T-helper 1 cell (primary cell): ENCODE measurements at regions not wholly inside any gene's neighbourhood (a gene's known extent, or its start where the extent isn't known, plus 50 kb on each side); places are given as distances from the start of the nearest gene placed in this dataset.

Experiments used
- DNase-seq, 5 donors: peaks; one replicate each; pipeline ENCODE4 v3.0.0-alpha.2; 2012 to 2020

DNA sequence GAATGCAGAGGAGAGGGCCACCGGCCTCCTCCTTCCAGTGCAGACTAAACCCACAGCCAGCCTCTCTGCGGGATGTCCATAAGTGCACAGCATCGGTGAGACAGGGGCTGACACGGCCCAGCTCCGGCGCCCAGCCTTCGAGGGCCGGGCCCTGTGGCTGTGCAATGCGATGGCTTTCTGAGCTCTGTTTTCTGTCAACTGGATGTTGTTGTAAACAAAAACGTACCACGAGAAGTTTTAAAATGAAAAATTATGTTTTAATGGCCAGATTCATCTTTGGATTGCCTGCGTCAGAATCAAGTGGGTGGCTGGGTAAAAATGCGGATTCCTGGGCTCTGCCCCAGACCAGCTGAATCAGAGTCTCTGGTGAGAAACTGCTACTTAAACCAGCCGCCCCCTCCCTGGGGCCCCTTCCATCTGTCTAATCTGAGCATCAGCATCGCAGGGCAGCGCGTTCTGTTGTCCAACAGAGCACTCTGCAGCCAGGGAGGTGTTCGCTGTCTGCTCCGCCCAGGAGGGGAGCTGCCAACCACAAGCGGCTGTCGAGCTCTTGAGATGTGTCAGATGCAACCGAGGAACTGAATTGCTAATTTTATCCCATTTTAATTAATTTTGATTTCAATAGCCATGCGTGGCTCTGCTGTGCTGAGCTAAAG is 133.4 kb downstream of the RFLNA start:
- DNase-seq, result no peak

DNA sequence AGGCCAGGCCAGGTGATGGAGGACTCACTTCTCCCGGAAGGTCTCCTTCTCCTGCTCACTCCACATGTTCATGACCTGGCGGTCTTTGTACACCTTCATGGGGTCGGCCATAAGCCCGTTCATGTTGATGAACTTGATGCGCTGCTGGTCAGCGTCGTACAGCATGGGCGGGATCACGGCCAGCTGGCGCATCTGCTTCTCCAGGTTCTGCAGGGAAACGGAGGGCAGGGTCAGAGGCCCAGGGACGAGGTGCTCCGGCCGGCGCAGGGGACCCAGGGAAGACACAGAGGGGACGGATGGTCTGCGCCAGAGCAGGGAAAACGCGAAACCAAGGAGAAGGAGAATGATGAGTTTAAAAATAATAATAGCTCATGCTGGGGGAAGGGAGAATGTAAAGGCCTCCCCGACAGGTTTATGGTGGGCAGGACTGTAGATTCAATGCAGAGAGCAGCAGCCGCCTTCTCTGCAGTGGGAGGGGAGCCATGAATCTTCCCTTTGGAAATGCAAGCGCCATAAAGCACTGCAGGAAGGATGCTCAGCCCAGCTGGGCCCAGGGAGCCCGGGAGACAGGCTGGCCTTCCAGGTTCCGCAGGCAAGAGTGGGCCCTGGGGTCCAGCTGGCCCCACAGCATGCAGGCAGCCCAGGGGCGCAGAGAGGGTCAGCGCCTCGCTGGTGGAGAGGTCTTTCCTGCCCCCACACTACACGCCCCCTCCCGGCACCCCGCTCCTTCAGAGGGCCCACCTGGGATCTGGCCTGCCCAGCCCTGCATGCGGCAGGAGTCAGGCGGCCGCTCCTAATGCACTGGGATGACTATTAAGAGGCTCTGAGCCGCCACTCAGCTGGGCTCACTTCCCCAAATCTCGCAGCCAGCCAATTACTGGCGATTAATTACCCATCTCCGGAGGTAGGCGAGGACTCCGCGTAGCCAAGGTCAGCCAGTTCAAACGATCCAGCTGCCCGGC is 132.0 kb downstream of the RFLNA start:
- no peak for DNase-seq

DNA sequence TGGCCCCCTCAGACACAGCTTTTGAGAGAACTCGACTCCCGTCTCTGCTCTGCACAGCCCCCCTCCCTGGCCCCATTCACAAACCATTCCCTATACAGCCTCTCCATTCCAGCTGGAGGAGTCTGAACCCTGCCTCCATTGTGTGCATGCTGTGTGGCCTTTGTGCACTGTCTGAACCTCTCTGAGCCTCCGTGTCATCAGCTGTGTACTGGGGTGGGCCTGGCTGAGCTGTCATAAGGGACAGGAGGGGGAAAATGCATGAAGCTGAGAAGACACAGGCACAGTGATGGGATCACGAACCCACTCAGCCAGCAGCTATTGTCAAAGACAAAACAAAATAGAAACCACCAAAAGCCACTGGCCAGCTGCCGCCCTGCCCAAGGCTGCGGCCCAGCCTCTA is 130.8 kb downstream of the RFLNA start:
- no peak for DNase-seq

DNA sequence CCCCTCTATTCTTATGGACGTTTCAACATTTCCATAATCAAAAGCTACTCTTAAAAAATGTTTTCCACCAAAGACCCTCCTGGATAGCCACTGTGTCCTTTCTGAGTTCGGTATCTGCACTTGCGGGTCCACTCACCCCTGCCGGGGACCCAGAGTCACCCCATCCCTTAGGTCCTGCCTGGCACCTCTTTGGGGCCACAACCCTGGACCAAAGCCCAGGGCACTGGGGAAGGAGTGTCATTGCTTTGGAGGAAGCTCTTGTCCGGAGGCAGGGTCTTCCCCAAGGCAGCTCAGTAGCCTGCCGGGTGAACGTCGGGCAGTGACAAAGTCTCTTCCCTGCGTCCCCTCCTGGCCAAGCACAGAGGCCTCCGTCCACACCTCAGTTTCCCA is 129.6 kb downstream of the RFLNA start:
- DNase-seq, result no peak

DNA sequence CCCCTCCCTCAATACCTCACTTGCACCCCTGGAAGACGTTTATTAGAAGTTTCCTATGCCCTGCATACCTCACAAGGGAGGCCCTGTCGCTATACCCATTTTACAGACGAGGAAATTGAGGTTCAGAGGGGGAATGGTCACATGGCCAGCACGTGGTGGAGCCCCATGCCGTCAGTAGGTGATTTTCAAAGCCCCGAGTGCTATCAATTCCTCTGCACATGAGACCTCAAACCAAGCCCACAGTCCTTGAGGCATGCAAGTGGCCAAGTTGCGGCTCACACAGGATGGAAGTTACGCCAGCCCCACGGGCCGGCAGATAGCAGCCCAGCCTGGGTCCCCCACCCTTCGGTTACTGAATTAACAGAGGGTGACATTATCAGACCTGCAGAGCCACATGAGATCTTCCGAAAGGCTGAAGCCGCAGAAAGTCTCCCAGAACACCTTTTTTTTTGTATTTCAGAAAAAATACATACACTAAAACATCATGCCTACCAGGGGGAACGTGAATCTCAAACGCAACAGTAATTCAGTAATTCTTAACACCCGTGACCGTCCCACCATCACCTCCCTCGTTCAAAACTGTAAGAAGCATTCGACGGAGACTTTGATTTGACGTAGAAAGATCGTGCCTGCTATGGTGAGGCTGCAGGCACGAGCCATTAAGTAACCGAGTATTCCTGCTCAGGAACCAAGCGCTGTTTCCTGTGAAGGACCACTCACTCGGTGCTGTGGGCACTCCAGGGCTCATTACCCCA is 129.0 kb downstream of the RFLNA start:
- no peak for DNase-seq

DNA sequence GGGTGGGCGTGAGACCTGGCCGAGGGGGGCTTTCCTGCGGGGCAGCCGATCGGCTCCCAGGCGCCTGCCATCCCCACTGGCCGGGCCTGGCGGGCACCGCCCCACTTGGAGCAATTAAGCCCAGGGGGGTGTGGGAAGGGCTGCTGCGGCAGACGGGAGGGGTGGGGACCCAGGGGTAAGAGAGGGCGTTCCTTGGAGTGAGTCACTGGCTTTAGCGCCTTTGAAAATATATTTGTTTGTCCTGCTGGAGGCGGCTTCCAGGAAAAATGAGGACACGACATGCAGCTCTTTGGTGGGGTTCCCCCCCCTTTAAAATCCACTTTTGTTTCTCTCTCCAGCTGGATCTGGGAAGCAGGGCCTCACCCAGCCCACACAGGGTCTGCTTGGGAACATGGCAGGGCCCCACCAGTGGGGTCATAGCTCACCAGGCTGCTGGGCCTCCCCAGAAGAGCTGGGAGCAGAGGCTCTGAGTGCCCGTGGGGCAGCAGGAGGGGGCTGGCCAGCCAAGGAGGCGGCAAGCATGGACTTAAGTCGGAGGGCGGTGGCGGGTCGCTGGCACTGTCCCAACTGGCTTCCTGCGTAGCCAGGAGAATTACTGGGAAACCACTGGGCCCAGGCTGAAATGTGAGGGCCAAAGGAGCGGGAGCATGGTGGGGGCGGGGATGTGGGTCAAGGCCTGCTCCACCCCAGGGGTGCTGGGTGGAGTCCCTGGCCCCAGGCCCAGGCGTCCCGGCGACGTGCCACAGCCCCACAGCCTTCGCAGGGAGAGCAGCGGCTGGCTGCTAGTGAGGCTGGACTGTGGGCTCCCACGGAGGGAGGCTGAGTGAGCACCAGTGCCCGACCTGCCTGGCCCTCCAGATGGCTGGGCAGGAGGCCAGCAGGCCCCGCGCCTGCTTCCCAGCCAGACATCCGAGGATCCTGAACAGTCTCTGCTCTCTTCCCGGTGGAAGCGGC is 128.0 kb downstream of the RFLNA start:
- no peak for DNase-seq

DNA sequence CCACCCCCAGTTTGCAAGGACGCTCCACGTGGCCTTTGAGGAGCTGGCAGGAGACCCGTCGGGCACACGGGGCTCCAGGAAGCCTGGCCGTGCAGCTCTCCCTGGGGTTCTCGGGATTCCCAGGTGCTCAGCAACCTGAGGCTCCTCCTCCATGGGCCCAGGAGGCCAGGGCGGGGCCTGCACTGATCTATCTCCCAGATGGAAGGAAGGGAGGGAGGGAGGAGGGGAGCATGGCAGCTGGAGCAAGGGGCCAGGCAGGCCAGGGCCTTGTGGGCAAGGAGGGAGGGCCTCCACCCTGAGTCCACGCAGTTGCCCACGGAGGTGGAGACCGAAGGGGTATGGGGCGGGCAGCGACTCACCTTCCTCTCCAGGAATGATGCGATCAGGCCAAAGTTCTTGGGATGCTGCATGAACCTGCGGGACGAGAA is 127.3 kb downstream of the RFLNA start:
- DNase-seq, result no peak

DNA sequence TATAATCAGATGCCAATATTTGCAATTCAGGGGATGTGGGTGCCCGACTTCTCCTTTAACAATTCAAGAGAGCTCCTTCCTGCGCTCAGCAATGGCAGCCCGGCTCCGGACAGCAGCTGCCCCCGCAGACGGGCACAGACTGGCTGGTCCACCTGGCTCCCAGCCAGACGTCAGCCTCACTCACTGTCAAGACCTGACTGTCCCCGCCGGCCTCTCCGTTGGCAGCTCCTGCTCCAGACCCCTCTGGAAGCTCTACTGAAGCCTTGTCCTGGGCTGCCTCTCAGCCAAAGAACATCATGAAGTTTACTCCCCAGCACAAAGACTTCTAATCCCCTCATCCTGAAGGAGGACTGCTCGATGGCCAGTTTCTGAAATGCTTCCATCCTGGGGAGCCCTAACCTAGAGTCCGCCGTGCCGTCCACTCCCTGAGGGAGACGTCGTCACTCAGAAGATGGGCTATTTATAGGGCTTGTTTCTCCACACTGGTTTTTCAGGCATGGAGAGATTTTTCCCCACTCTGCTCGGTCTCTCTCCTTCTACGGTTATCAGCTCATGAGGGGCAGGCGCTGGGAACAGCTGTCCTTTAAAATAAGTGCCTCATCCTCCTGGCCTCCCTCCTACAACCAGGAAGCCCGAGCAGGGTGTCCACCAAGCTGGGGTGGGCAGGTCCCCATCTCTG is 126.2 kb downstream of the RFLNA start:
- no peak for DNase-seq

DNA sequence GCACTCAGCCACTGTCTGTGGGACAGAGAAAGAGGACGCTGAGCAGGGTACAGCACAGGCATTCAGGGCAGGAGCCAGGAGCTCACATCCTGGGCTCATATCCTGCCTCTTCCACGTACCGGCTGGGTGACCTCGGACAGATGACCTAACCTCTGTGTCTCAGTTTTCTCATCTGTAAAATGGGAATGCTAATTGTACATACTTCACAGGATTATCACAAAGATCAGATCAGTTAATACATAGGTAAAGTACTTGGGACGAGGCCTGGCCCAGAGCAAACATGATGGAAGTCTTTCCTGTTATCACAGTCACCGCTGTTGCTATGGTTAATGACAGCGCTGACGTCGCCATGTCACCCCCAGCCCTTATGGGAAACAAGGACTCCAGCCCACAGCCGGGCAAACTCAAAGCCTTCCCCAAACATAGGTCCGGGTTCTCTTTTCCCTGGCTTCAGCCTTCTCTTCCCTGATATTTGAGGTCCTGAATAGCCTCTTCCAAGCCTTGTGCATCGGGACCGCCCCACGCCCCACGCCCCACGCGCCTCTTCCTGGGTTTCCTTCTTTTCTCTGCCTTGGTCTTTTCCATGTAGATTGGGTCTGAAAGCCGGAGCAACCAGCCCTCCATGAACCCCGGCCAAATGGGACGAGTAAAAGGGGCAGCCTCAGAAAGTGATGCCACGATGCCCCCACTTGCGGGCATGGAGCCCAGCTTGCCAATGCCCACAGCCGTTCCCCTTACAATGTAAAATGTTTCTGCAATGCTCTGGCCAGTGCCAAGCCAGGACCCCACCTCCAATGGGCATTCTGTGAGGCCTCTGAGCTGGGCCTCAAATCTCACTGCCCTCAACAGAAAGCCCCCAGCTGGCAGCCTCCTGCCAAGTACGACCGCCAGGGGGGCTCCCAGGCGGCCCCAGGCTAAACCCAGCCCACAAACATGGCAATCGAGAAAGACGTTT is 125.4 kb downstream of the RFLNA start:
- no peak for DNase-seq

DNA sequence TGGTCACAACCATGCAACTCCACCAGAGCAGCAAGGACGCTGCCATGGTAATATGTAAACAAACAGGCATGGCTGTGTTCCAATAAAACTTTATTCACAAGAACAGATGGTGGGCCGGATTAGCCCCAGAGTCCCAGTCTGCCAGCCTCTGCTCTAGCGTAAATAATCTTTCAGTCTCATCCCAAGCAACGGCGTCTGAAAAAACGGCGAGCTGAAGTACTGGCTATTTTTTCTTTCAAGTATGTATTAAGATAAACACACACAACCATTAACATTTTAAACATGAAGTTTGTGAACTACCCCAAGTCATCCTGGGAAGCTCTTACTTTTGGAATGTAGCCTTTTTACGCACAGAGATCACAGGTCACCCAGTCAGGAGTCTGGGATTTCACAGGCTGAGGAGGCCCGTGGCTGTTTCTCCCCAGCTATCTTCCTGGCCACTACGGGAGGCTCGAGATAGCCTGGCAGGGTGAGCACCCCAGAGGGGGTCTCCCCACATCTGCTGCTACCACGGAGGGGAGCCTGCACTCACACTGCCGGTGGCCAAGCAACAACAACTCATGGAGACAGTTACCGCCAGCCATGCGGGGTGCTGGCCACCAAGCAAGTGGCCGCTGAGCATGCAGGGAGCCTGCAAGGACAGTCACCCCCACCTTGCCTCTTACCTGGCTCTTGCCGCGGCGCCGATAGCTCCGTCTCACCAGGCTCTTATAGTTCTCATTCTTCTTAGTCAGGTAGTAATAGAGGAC is 124.6 kb downstream of the RFLNA start:
- DNase-seq, result no peak

DNA sequence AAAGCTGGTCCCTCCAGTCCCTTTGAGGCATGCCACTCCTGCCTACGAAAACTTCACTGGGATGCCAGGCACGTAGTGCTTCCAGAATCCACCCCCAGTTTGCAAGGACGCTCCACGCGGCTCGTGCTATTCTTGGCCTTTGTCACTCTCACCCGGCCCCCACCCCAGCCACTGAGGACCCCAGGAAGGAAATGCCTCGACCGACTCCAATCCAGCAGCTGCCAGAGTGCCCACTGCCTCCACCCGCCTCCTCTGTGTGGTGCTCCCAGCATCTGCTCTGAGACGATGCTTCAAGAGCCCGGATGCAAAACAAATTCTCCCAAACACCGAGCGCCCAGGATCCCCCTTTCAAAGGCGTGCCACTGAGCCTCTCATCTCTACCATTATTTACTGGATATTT is 123.9 kb downstream of the RFLNA start:
- DNase-seq, result no peak

DNA sequence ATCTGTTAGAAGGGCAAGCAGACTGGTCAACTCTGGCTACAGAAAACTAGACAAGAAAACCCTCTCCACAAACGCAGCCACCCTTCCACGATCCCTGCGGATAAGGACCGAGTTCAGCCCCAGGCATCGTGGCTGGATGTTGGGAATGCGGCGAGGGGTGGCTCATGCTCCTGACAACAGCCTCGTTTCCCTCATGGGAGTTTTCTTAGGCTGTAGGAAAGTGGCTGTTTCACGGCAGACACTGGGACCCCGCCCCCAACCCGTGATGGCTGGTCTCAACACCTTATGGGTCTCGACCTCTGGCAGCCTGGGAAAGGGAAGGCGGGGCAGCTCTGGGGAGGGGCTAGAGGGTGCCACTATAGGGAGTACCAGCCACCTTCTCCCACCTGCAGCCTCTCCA is 123.3 kb downstream of the RFLNA start:
- DNase-seq, result no peak

DNA sequence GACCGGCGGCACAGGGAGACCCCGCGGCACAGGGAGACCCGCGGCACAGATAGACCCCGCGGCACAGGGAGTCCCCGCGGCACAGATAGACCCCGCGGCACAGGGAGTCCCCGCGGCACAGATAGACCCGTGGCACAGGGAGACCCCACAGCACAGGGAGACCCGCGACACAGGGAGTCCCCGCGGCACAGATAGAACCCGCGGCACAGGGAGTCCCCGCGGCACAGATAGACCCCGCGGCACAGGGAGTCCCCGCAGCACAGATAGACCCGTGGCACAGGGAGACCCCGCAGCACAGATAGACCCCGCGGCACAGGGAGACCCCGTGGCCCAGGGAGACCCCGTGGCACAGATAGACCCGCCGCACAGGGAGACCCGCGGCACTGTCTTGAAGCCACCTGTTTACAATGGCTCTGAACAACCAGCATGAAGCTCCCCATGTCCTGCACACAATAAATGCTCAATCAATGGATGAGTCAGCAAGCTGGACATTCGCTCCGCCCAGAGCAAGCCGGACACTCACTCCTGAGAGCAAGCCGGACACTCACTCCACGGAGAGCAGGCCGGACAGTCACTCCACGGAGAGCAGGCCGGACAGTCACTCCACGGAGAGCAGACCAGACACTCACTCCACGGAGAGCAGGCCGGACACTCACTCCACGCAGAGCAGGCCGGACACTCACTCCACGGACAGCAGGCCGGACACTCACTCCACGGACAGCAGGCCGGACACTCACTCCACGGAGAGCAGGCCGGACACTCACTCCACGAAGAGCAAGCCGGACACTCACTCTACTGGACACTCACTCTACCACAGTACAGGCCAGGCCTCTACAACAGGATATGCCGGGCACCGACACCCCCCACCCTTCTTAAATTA is 121.9 kb downstream of the RFLNA start:
- DNase-seq, result no peak

DNA sequence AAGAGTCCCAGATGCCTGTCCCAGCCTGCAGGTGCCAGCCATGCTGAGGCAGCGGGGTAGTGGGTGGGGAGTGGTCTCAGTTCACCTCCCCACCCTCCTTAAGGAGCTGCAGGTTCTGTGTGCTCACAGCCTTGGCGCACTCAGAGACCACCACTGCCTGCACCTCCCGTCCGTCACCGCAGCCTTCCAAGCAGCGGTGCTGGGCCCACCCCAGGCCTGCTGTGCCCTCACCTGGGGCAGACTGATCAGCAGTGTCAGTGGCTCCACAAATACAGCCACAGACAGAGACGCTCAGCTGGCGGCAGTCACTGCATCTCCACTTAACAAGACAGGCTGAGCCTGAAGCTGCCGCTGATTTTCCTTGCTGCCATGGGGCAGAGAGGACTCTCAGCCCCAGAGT is 120.2 kb downstream of the RFLNA start:
- no peak for DNase-seq

DNA sequence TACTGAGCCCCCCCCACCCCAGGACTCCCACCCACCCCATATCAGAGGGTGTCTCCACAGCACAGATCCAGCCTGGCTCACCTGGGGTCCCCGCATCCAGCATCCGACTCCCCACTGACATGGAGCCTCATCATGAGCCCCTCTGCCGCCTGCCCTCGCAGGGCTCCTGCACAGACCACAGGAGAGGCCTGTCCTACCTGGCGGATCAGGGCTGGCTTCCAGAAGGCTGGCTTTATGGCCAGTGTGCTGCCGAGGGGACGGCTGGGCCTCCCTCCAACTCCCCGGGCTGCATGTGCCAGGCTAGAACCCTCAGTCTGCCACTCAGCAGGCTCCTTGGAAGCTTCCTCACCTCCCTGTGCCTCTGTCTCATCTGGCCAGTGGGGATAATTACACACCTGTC is 119.0 kb downstream of the RFLNA start:
- no peak for DNase-seq

DNA sequence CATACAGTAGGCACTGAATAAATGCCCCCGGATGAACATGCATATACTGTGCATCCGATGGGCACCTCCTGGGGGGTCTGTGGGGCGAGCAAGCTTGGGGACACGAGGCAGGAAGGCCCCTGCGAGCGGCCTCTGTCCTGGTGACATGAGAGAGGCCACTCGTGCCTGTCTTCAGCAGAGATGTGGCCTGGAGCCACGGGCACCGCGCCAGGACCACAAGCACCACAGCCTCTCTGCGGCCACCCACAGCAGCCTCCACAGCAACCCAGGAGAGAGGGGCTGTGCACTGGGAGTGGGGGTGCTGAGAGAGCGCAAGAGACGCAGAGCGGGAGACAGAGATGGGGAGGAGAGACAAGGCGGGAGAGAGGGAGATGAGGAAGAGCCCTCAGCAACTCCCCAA is 118.5 kb downstream of the RFLNA start:
- DNase-seq, result no peak

DNA sequence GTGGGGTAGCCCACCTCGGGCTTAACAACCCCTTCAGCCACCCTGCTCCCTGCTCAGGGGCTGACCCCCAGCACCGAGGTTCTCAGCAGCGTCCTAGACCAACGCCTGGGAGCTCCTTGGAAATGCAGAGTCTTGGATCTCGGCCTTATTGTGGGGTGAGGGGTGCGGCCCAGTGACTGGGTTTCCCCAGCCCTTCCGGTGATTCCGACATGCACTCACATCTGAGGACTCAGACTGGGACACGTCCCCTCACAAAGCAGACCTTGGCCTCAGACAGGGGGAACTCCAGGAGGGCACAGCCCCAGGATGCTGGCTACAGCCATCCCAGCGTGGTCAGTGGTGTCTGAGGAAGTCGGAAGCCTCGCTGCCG is 117.7 kb downstream of the RFLNA start:
- no peak for DNase-seq

DNA sequence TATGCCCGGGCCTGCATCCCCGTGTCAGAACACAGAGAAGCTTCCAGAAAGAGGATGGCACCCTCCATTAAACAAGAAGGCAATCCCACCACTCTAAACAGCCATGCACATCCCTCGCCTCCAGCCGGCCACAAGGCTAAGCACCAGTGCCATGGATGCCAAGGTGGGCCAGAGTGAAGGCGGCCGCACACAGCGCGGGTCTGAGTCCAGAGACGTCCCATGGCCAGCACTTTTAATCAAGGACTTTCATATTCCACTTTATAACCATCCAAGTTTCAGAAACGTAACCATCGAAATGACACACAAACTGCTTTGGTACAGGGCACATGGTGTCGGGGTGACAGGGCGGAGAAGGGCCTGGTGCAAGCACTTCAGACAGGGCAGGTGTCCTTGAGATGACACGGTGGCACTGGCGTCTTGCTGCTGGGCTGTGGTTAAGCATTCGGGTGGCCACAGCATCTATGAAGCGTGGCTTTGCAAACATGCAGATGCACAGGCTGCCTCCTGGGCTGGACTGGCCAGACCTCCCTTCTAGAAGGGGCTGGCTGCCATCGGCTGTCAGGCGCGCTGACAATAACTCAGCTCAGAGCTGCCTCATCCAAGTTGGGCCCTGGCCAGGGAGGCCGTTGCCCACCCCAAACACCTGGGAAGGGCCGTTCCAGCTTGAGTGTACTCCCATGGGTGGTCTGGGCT is 117.2 kb downstream of the RFLNA start:
- no peak for DNase-seq
